GM06990 (cell line): ENCODE measurements at regions not wholly inside any gene's neighbourhood (a gene's known extent, or its start where the extent isn't known, plus 50 kb on each side); places are given as distances from the start of the nearest gene placed in this dataset.

Experiments
- DNase-seq: peaks from one replicate; pipeline ENCODE4 v3.0.0-alpha.2; 2011; ENCODE audit not compliant: insufficient read length; ENCODE audit errors: extremely low read depth
- H3K27me3 ChIP-seq: replicated peaks from 2 replicates; pipeline ENCODE4 v1.6.0; 2011; ENCODE audit warnings: low read length; ENCODE audit not compliant: control insufficient read depth, insufficient read depth
- H3K36me3 ChIP-seq: 2 replicates; pipeline ENCODE4 v1.5.1; 2011; ENCODE audit warnings: low read length; ENCODE audit not compliant: control insufficient read depth, insufficient read depth
- H3K4me3 ChIP-seq: replicated peaks from 2 replicates; pipeline ENCODE4 v1.5.1; 2011; ENCODE audit warnings: low read depth, mild to moderate bottlenecking, control low read depth, low read length
- CTCF ChIP-seq: IDR thresholded peaks from 2 replicates; pipeline ENCODE4 v1.5.1; 2011; ENCODE audit warnings: low read length, control low read depth, mild to moderate bottlenecking, inconsistent platforms; ENCODE audit not compliant: insufficient read depth, poor library complexity, severe bottlenecking

GRCh38 chr4:159047478-159048165 is 55.3 kb upstream of the RAPGEF2 start:
- DNase-seq, result no peak
- Histone ChIP-seq H3K4me3 (no peak overlapping the region), H3K36me3 (no peaks in the 10 kb centered on the region), H3K27me3 (no peaks in the 10 kb centered on the region)
- no peak for TF ChIP-seq CTCF

GRCh38 chr4:159048166-159048886 is 54.6 kb upstream of the RAPGEF2 start:
- no peak for DNase-seq

GRCh38 chr4:159049780-159050375 is 53.0 kb upstream of the RAPGEF2 start:
- no peaks in the 10 kb centered on the region for H3K36me3 ChIP-seq
- no peak for DNase-seq
- no peak overlapping the region for H3K4me3 ChIP-seq
- TF ChIP-seq CTCF, result no peak
- no peaks in the 10 kb centered on the region for H3K27me3 ChIP-seq

More at GRCh38 chr4:159048166-159048886, 54.6 kb upstream of the RAPGEF2 start:
- Histone ChIP-seq H3K27me3 (no peaks in the 10 kb centered on the region), H3K36me3 (no peaks in the 10 kb centered on the region), H3K4me3 (no peak overlapping the region)
- no peak for TF ChIP-seq CTCF

GRCh38 chr4:159051245-159052071 is 51.4 kb upstream of the RAPGEF2 start:
- Histone ChIP-seq H3K4me3 (peak overlapping the region; percentile 41), H3K36me3 (no peaks in the 10 kb centered on the region)
- no peak for TF ChIP-seq CTCF

GRCh38 chr4:159052315-159052714 is 50.6 kb upstream of the RAPGEF2 start:
- DNase-seq, result peak; percentile 44
- Histone ChIP-seq H3K36me3 (no peaks in the 10 kb centered on the region), H3K4me3 (peak overlapping the region; percentile 41), H3K27me3 (no peaks in the 10 kb centered on the region)
- no peak for TF ChIP-seq CTCF

More at GRCh38 chr4:159051245-159052071, 51.4 kb upstream of the RAPGEF2 start:
- no peaks in the 10 kb centered on the region for H3K27me3 ChIP-seq
- peak; percentile 56 for DNase-seq
